NB4 (cell line): ENCODE measurements at regions not wholly inside any gene's neighbourhood (a gene's known extent, or its start where the extent isn't known, plus 50 kb on each side); places are given as distances from the start of the nearest gene placed in this dataset.

Experiments
- DNase-seq: peaks from one replicate; pipeline ENCODE4 v3.0.0; 2010; ENCODE audit warnings: low read depth
- H3K4me3 ChIP-seq: one replicate; pipeline ENCODE4 v1.5.1; 2011; ENCODE audit warnings: mild to moderate bottlenecking, low read depth, low read length, moderate library complexity
- MYC ChIP-seq: IDR thresholded peaks from 2 replicates; pipeline ENCODE4 v1.6.1; 2011; ENCODE audit warnings: low read depth, low read length
- POLR2A ChIP-seq: IDR thresholded peaks from 2 replicates; pipeline ENCODE4 v1.6.1; 2011; ENCODE audit warnings: mild to moderate bottlenecking; ENCODE audit not compliant: insufficient read length; ENCODE audit errors: extremely low read depth
- TF ChIP-seq, protein P1 (sequence below): IDR thresholded peaks from 2 replicates; pipeline ENCODE4 v1.6.1; 2011; ENCODE audit warnings: low read depth, low read length
- TF ChIP-seq, protein P2 (sequence below): IDR thresholded peaks from one replicate; pipeline ENCODE4 v1.5.1; 2012; ENCODE audit warnings: low read depth, low read length

DNA sequence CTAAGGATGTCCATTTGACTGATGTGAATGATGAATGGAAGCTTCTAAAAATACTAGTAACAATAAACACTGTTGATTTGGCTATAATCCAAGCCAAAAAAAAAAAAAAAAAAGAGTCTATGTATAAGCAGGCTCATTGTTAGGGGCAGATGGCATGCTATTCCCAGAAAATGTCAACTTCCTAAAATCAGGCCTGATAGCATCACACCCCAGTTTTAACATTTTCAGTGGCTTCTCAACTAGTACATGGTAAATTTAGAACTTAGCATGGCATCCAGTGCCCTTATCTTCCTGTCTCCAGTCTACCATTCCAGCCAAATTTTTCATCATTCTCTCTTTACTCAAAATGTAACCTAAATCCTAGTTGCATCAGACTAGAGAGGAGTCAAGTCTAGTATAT is 288.2 kb upstream of the ZNF385D start:
- no peak overlapping the region for H3K4me3 ChIP-seq
- no peak for DNase-seq
- TF ChIP-seq, protein P1, sequence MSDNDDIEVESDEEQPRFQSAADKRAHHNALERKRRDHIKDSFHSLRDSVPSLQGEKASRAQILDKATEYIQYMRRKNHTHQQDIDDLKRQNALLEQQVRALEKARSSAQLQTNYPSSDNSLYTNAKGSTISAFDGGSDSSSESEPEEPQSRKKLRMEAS: no peak
- TF ChIP-seq, protein P2, sequence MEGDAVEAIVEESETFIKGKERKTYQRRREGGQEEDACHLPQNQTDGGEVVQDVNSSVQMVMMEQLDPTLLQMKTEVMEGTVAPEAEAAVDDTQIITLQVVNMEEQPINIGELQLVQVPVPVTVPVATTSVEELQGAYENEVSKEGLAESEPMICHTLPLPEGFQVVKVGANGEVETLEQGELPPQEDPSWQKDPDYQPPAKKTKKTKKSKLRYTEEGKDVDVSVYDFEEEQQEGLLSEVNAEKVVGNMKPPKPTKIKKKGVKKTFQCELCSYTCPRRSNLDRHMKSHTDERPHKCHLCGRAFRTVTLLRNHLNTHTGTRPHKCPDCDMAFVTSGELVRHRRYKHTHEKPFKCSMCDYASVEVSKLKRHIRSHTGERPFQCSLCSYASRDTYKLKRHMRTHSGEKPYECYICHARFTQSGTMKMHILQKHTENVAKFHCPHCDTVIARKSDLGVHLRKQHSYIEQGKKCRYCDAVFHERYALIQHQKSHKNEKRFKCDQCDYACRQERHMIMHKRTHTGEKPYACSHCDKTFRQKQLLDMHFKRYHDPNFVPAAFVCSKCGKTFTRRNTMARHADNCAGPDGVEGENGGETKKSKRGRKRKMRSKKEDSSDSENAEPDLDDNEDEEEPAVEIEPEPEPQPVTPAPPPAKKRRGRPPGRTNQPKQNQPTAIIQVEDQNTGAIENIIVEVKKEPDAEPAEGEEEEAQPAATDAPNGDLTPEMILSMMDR: no peak
- TF ChIP-seq POLR2A: no peak
- TF ChIP-seq MYC: no peak

DNA sequence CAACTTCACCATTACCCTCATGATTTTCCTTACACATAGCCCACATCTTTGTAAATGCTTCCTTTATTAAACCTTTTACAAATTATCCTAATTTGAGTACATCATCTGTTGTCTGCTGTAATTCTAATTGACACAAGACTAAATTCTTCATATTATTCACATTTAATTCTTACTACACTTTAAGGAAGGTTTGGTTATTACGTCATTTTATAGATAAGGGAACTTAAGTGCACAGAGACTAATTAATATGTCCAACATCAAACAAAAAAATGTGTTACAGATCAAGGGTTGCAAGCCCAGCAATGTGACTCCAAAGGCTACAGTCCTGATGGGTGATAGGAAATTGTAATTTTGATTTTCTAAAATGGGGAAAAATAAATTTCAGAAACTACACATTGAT is 289.1 kb upstream of the ZNF385D start:
- no peak for DNase-seq
- H3K4me3 ChIP-seq: no peak overlapping the region
- TF ChIP-seq POLR2A (no peak), MYC (no peak)
- TF ChIP-seq, protein P1: no peak
- TF ChIP-seq, protein P2: no peak

DNA sequence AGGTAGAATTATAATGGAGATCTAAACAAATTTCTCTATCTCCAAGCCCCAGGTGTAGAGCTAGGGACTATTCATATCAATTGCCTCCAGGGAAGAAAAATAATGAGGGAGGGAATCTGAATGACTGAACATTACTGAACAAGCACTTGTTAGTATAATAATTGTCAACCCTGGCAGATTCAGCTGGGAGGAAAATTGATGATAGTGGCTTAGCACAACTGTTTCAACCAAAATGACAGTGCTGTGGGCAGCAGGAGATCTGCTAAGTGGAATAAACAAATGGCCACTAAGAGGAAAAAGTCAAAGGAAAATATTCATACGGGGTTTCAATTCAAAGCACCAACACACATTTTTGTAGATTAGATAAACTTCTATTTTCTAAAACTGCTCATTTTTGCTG is 294.9 kb upstream of the ZNF385D start:
- TF ChIP-seq, protein P1: no peak
- no peak for TF ChIP-seq POLR2A
- TF ChIP-seq, protein P2: no peak
- TF ChIP-seq MYC: no peak
- no peak overlapping the region for H3K4me3 ChIP-seq
- no peak for DNase-seq

DNA sequence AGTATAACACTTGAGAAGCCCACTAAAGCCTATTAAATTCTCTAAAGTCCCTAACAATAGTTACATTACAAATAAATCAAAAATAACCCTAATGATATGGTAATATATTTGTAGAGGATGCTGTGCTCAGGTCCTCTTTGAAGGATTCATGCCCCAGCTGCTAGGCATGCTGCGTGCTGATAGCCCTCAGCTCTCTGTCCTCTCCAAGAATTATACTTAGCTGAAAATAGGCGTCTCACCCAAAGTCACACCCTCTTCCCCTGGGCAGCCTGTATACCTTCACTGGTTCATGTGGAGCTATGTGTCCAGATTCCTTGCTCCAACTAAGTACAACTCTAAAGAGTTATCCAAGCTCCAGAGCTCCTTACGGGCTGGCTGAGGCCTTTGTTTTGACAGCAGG is 312.5 kb upstream of the ZNF385D start:
- DNase-seq: no peak
- no peak overlapping the region for H3K4me3 ChIP-seq
- TF ChIP-seq, protein P2: no peak
- TF ChIP-seq, protein P1: no peak
- TF ChIP-seq MYC: no peak

DNA sequence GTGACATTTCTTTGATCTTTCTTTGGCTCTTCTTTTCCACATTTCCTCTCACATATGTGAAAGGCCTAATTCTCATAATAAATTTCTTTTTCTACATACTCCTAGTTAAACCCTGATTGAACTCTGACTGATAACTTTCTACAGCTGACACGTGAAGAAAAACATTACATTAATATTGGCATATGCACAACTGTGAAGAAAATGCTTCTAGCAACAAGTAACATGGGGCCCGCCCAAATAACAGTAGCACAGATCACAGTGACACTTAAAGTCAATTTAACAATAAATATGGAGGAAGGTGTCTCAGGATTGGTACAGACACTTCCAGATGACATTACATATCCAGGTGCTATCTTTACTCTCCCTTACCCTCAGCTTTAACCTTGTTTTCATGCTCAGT is 317.6 kb upstream of the ZNF385D start:
- TF ChIP-seq MYC (no peak), POLR2A (no peak)
- TF ChIP-seq, protein P1: no peak
- TF ChIP-seq, protein P2: no peak
- no peak overlapping the region for H3K4me3 ChIP-seq
- no peak for DNase-seq

DNA sequence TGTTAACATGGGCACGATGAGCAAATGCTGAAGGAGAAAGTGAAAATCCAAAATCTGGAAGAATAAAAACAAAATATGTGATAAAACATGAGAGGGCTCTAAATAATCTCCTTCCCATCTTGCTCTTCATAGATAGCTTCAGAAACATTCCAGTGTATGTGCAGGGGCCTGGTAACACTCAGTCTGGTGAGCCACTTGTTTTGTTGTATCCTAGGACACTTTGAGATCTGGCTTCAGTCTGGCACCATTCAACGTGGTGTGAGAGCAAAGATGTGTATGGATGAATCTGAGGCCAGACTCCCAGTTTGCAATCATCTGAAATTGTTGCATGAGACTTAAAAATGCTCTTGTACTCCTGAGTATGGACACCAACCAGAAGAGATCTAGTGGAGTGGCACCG is 337.2 kb upstream of the ZNF385D start:
- H3K4me3 ChIP-seq: no peak overlapping the region
- TF ChIP-seq POLR2A: no peak
- no peak for DNase-seq
